Esophagus muscularis mucosa (tissue), 4 donors: ENCODE measurements at regions not wholly inside any gene's neighbourhood (a gene's known extent, or its start where the extent isn't known, plus 50 kb on each side); places are given as distances from the start of the nearest gene placed in this dataset.

Experiments used
- DNase-seq: peaks from one replicate; pipeline ENCODE4 v3.0.0-alpha.2; 2017; ENCODE audit errors: extremely low spot score
- H3K27ac ChIP-seq, 4 donors: fragments of 200-600 bp; sonication (generic); replicated peaks in 1 of 4; 1 replicate in 3 of 4; 2 replicates in 1 of 4; pipeline ENCODE4 v1.5.1; 2016 to 2019; ENCODE audit warnings: mild to moderate bottlenecking in 1 of 4
- H3K27me3 ChIP-seq, 4 donors: fragments of 200-600 bp; sonication (generic); one replicate each; pipeline versions ENCODE4 v1.5.1 to v1.6.0; 2016 to 2019
- H3K36me3 ChIP-seq, 4 donors: fragments of 200-600 bp; sonication (generic); one replicate each; pipeline ENCODE4 v1.5.1; 2016 to 2019
- H3K4me1 ChIP-seq, 4 donors: fragments of 200-600 bp; sonication (generic); one replicate each; pipeline ENCODE4 v1.5.1; 2016 to 2019
- H3K4me3 ChIP-seq, 4 donors: fragments of 200-600 bp; sonication (generic); 1 replicate in 2 of 4; 2 replicates in 2 of 4; pipeline ENCODE4 v1.5.1; 2016 to 2019; ENCODE audit warnings: mild to moderate bottlenecking in 4 of 4, moderate library complexity in 1 of 4
- H3K9me3 ChIP-seq, 4 donors: fragments of 200-600 bp; sonication (generic); 1 replicate in 3 of 4; 2 replicates in 1 of 4; pipeline ENCODE4 v1.5.1; 2016 to 2019
- EP300 ChIP-seq: sonication (generic); formaldehyde crosslinking; IDR thresholded peaks from one replicate; pipeline ENCODE4 v1.6.1; 2017; ENCODE audit warnings: antibody characterized with exemption
- POLR2A ChIP-seq: fragments of 450-650 bp; IDR thresholded peaks from one replicate; pipeline ENCODE4 v1.6.1; 2017; ENCODE audit warnings: antibody characterized with exemption, moderate library complexity, mild to moderate bottlenecking, low read depth
- POLR2AphosphoS5 ChIP-seq, 2 donors: sonication (generic); formaldehyde crosslinking; IDR thresholded peaks; one replicate each; pipeline ENCODE4 v1.6.1; 2017; ENCODE audit warnings: antibody characterized with exemption in 2 of 2
- WGBS: methylation state at CpG from one replicate; pipeline ENCODE4 v1.1.5; 2018; 5-methylcytosine and 5-hydroxymethylcytosine counted together
- intact Hi-C: fragments of 100-400 bp; cut with DNase I; formaldehyde crosslinking; loops from one replicate; pipeline ENCODE4 v1.15.1; 2023
- TF ChIP-seq, protein P1 (sequence below), 3 experiments: fragments of 200-600 bp in 2 of 3; fragments of 450-650 bp in 1 of 3; sonication (generic) in 2 of 3; IDR thresholded peaks; one replicate each; pipeline ENCODE4 v1.5.1; 2017 to 2019; ENCODE audit warnings: antibody characterized with exemption in 3 of 3, mild to moderate bottlenecking in 2 of 3, moderate library complexity in 1 of 3

- H3K27ac ChIP-seq = no peak overlapping the region
- H3K4me3 ChIP-seq = no peak overlapping the region
- no peak for DNase-seq
- TF ChIP-seq EP300 (no peak), POLR2AphosphoS5 (IDR thresholded peaks at IDR 0.05) (no peak), POLR2A (no peak)
- TF ChIP-seq, protein P1, sequence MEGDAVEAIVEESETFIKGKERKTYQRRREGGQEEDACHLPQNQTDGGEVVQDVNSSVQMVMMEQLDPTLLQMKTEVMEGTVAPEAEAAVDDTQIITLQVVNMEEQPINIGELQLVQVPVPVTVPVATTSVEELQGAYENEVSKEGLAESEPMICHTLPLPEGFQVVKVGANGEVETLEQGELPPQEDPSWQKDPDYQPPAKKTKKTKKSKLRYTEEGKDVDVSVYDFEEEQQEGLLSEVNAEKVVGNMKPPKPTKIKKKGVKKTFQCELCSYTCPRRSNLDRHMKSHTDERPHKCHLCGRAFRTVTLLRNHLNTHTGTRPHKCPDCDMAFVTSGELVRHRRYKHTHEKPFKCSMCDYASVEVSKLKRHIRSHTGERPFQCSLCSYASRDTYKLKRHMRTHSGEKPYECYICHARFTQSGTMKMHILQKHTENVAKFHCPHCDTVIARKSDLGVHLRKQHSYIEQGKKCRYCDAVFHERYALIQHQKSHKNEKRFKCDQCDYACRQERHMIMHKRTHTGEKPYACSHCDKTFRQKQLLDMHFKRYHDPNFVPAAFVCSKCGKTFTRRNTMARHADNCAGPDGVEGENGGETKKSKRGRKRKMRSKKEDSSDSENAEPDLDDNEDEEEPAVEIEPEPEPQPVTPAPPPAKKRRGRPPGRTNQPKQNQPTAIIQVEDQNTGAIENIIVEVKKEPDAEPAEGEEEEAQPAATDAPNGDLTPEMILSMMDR (IDR thresholded peaks at IDR 0.05) = no peak
- WGBS = 75% methylated on average over 4 of the region's 4 CpGs
- no peaks in the 10 kb centered on the region for H3K4me1 ChIP-seq
- H3K9me3 ChIP-seq = no peaks in the 10 kb centered on the region
- no peaks in the 10 kb centered on the region for H3K27me3 ChIP-seq
- intact Hi-C loops = no loop called here
- H3K36me3 ChIP-seq = no peaks in the 10 kb centered on the region
Observed at GRCh38 chr1:238624776-238625175, 734.1 kb upstream of the ZP4 start.

DNA sequence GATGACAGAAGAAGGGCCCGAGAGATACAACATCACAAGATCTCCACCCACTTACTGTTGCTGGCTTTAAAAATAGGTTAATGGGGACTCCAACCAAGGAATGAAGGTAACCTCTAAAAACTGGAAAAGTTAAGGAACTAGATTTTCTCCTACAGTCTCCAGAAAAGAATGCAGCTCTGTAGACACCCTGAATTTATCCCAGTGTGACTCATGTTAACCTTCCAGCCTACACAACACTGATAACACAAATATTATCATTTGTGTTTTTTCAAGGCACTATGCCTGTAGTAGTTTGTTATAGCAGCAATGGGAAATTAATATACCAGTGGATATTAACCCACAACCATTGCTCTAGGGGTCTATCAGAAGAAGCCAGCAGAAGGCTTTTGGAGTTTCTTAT, 730.7 kb upstream of the ZP4 start:
- TF ChIP-seq EP300 = no peak
- TF ChIP-seq, protein P1 (IDR thresholded peaks at IDR 0.05) = no peak
- TF ChIP-seq POLR2A = no peak
- TF ChIP-seq POLR2AphosphoS5 (IDR thresholded peaks at IDR 0.05) = no peak
- WGBS = 86% methylated on average over 1 of the region's 1 CpG
- no peaks in the 10 kb centered on the region for H3K4me1 ChIP-seq

GRCh38 chr1:238619652-238620051, 728.9 kb upstream of the ZP4 start:
- TF ChIP-seq EP300 = no peak
- H3K36me3 ChIP-seq = no peaks in the 10 kb centered on the region
- H3K9me3 ChIP-seq = no peaks in the 10 kb centered on the region
- H3K27ac ChIP-seq = no peak overlapping the region
- H3K4me3 ChIP-seq = no peak overlapping the region
- DNase-seq = no peak
- no peaks in the 10 kb centered on the region for H3K4me1 ChIP-seq
- intact Hi-C loops = no loop called here
- H3K27me3 ChIP-seq = no peaks in the 10 kb centered on the region

More for the DNA sequence above, 730.7 kb upstream of the ZP4 start:
- no peaks in the 10 kb centered on the region for H3K9me3 ChIP-seq
- no peaks in the 10 kb centered on the region for H3K27me3 ChIP-seq
- no peak overlapping the region for H3K4me3 ChIP-seq
- intact Hi-C loops = no loop called here
- H3K36me3 ChIP-seq = no peaks in the 10 kb centered on the region
- no peak for DNase-seq
- no peak overlapping the region for H3K27ac ChIP-seq

GRCh38 chr1:238611406-238611805, 720.7 kb upstream of the ZP4 start:
- Histone ChIP-seq H3K27ac (no peak overlapping the region), H3K4me1 (no peaks in the 10 kb centered on the region), H3K27me3 (no peaks in the 10 kb centered on the region), H3K4me3 (no peak overlapping the region), H3K9me3 (no peaks in the 10 kb centered on the region), H3K36me3 (no peaks in the 10 kb centered on the region)
- no peak for TF ChIP-seq POLR2AphosphoS5 (IDR thresholded peaks at IDR 0.05)
- TF ChIP-seq POLR2A = no peak
- TF ChIP-seq, protein P1 (IDR thresholded peaks at IDR 0.05) = no peak
- TF ChIP-seq EP300 = no peak
- WGBS = 82% methylated on average over 3 of the region's 3 CpGs
- intact Hi-C loops = no loop called here
- DNase-seq = no peak

DNA sequence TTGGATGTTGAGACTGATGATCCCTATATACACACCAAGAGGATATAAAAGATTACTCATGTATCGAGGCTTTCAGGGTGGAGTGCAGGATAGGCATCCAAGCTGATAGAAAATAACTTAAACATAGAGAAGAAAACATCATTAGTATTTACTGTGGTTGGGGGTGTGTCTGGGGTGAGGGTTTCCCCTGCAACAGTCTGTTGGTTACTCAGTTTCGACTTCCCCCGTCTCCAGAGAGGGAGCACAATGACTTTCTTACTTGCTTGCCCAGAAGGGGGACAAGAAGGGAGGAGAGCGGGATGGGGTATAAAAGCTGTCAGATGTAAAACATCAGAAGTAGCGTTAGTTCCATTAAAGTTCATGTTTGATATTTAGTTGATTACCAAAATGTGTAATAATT, 717.4 kb upstream of the ZP4 start:
- H3K9me3 ChIP-seq = no peaks in the 10 kb centered on the region
- 84% methylated on average over 5 of the region's 5 CpGs for WGBS
- no peaks in the 10 kb centered on the region for H3K36me3 ChIP-seq
- DNase-seq = no peak
- TF ChIP-seq POLR2AphosphoS5 (IDR thresholded peaks at IDR 0.05) = no peak
- TF ChIP-seq, protein P1 (IDR thresholded peaks at IDR 0.05) = no peak
- no peak for TF ChIP-seq EP300
- TF ChIP-seq POLR2A = no peak
- H3K27ac ChIP-seq = no peak overlapping the region
- intact Hi-C loops = no loop called here
- no peaks in the 10 kb centered on the region for H3K27me3 ChIP-seq
- no peak overlapping the region for H3K4me3 ChIP-seq
- no peaks in the 10 kb centered on the region for H3K4me1 ChIP-seq
